GM12878 (cell line): ENCODE measurements at regions not wholly inside any gene's neighbourhood (a gene's known extent, or its start where the extent isn't known, plus 50 kb on each side); places are given as distances from the start of the nearest gene placed in this dataset.

Experiments
- CEBPB ChIP-seq, 2 experiments: fragments of 150-350 bp in 1 of 2; IDR thresholded peaks; 2 replicates each; pipeline ENCODE4 v1.6.1; 2012 to 2014; ENCODE audit warnings: low read depth in 2 of 2, low read length in 2 of 2, borderline replicate concordance in 1 of 2, inconsistent platforms in 1 of 2
- POLR2A ChIP-seq: IDR thresholded peaks from 2 replicates; pipeline ENCODE4 v1.6.1; 2011; ENCODE audit warnings: low read depth, mild to moderate bottlenecking, low read length
- TF ChIP-seq, protein P1 (sequence below): fragments of 450-650 bp; IDR thresholded peaks from 2 replicates; pipeline ENCODE4 v1.6.1; 2016; ENCODE audit warnings: mild to moderate bottlenecking

GRCh38 chr5:105544300-105544699, 1981.7 kb upstream of the NUDT12 start:
- TF ChIP-seq POLR2A (no peak), CEBPB (IDR thresholded peaks at IDR 0.05; ENCODE audit: borderline replicate concordance in 1 of 2, low read depth in 2 of 2, low read length in 2 of 2) (no peak)
- TF ChIP-seq, protein P1, sequence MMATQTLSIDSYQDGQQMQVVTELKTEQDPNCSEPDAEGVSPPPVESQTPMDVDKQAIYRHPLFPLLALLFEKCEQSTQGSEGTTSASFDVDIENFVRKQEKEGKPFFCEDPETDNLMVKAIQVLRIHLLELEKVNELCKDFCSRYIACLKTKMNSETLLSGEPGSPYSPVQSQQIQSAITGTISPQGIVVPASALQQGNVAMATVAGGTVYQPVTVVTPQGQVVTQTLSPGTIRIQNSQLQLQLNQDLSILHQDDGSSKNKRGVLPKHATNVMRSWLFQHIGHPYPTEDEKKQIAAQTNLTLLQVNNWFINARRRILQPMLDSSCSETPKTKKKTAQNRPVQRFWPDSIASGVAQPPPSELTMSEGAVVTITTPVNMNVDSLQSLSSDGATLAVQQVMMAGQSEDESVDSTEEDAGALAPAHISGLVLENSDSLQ = no peak
